Kidney epithelial cell (primary cell): ENCODE measurements at regions not wholly inside any gene's neighbourhood (a gene's known extent, or its start where the extent isn't known, plus 50 kb on each side); places are given as distances from the start of the nearest gene placed in this dataset.

Source experiments
- DNase-seq: peaks from one replicate; pipeline ENCODE4 v3.0.0-alpha.2; 2010; ENCODE audit warnings: low read depth
- H3K27me3 ChIP-seq: 2 replicates; pipeline ENCODE4 v1.6.0; 2011; ENCODE audit warnings: low read length; ENCODE audit not compliant: control insufficient read depth, insufficient read depth
- H3K36me3 ChIP-seq: 2 replicates; pipeline ENCODE4 v1.5.1; 2011; ENCODE audit warnings: low read length; ENCODE audit not compliant: control insufficient read depth, insufficient read depth
- H3K4me3 ChIP-seq: 2 replicates; pipeline ENCODE4 v1.5.1; 2011; ENCODE audit warnings: low read depth, mild to moderate bottlenecking, control low read depth, low read length
- TF ChIP-seq, protein P1 (sequence below): IDR thresholded peaks from 2 replicates; pipeline ENCODE4 v1.5.1; 2011; ENCODE audit warnings: mild to moderate bottlenecking, moderate library complexity, low read length, control low read depth, inconsistent platforms; ENCODE audit not compliant: insufficient read depth, poor library complexity, severe bottlenecking

DNA sequence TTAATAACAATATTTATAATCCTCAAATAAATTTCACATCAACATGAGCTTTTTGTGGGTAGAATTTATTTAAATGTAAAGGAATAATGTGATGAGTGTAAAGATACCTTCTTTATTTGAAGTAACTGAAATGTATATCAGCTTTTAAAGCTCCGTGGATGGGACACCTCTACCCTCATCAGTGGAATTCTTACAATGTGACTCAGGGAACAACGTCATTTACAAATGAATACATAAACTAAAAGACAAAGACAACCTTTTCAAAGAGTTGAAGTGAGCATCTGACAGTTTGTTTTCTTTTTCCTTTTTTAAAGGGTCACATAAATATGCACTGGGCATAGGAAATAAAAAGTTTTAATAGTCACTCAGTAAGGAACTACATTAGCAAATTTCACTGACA, 1127.0 kb upstream of the CRIM1 start:
- Histone ChIP-seq H3K36me3 (no peaks in the 10 kb centered on the region), H3K4me3 (no peak overlapping the region), H3K27me3 (no peaks in the 10 kb centered on the region)
- DNase-seq, result no peak
- TF ChIP-seq, protein P1, sequence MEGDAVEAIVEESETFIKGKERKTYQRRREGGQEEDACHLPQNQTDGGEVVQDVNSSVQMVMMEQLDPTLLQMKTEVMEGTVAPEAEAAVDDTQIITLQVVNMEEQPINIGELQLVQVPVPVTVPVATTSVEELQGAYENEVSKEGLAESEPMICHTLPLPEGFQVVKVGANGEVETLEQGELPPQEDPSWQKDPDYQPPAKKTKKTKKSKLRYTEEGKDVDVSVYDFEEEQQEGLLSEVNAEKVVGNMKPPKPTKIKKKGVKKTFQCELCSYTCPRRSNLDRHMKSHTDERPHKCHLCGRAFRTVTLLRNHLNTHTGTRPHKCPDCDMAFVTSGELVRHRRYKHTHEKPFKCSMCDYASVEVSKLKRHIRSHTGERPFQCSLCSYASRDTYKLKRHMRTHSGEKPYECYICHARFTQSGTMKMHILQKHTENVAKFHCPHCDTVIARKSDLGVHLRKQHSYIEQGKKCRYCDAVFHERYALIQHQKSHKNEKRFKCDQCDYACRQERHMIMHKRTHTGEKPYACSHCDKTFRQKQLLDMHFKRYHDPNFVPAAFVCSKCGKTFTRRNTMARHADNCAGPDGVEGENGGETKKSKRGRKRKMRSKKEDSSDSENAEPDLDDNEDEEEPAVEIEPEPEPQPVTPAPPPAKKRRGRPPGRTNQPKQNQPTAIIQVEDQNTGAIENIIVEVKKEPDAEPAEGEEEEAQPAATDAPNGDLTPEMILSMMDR, result no peak

DNA sequence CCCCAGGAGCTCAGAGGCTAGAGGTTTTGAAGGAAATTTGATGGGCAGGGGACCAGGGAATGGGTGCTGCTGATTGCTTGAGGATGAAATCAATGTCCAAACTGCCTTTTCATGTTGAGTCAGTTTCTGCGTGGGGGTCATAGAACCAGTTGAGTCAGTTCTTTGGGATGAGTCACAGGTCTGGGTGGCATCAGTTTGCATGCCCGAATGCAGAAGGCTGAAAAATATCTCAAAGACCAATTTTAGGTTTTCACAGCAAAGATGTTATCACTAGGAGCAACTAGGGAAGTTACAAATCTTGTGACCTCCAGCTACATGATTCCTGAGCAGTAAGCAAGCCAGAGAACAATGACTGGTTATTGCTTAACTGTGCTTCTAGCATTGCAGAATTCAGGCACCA, 1135.1 kb upstream of the CRIM1 start:
- Histone ChIP-seq H3K4me3 (no peak overlapping the region), H3K27me3 (no peaks in the 10 kb centered on the region), H3K36me3 (no peaks in the 10 kb centered on the region)
- DNase-seq, result peak; percentile 32
- TF ChIP-seq, protein P1, result no peak

DNA sequence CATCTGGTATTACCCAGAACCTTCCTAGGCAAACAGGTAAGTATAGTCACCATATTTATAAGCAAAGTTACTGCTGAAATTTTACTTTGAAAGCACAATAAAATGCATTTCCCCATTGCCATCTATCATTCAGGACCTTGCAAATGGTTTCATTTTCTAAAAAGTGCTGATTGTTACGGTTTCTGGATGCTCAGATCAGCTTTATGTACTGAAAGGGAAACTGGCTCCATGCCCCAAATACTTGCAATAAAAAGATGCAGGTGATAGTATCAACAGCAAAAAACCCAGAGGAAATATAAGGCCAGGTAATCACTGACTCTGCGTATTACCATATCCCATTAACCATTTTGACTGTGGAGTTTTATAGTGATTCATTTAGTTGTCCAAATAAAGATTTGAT, 1150.7 kb upstream of the CRIM1 start:
- no peak for DNase-seq
- TF ChIP-seq, protein P1, result no peak
- Histone ChIP-seq H3K4me3 (no peak overlapping the region), H3K27me3 (no peaks in the 10 kb centered on the region), H3K36me3 (no peaks in the 10 kb centered on the region)

DNA sequence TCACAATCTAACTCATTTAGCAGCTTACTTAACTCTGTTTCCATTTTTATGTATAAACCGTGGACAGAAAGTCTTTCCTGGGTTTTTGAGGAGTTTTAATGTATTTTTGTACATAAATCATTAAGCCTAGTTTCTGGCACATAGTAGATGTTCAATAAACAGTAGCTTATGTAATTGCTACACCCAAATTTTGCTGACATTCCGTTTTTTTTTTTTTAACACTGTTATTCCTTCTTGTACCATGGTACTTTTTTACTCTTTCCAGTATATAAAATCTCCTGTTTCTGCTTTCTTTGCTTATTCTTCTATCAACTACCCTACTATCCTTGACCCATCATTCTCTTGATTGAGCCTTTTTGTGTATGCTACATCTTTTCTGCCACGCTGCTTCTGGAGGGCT, 1151.3 kb upstream of the CRIM1 start:
- Histone ChIP-seq H3K4me3 (no peak overlapping the region), H3K36me3 (no peaks in the 10 kb centered on the region), H3K27me3 (no peaks in the 10 kb centered on the region)
- DNase-seq, result no peak
- TF ChIP-seq, protein P1, result no peak

DNA sequence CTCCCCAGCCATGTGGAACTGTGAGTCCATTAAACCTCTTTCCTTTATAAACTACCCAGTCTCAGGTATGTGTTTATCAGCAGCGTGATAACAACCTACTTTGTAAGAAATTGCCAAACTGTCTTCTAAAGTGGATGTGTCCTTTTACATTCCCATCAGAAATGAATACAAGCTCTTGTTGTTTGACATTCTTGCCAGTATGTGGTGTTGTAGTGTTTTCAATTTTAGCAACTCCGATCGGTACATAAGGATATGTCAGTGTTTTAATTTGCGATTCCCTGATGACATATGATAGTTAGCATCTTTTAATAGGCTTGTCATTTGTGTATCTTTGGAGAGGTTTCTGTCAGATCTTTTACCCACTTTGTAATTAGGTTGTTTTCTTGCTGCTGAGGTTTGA, 1156.3 kb upstream of the CRIM1 start:
- DNase-seq, result no peak
- H3K27me3 ChIP-seq, result no peaks in the 10 kb centered on the region
- H3K36me3 ChIP-seq, result no peaks in the 10 kb centered on the region
- TF ChIP-seq, protein P1, result no peak
- H3K4me3 ChIP-seq, result no peak overlapping the region

DNA sequence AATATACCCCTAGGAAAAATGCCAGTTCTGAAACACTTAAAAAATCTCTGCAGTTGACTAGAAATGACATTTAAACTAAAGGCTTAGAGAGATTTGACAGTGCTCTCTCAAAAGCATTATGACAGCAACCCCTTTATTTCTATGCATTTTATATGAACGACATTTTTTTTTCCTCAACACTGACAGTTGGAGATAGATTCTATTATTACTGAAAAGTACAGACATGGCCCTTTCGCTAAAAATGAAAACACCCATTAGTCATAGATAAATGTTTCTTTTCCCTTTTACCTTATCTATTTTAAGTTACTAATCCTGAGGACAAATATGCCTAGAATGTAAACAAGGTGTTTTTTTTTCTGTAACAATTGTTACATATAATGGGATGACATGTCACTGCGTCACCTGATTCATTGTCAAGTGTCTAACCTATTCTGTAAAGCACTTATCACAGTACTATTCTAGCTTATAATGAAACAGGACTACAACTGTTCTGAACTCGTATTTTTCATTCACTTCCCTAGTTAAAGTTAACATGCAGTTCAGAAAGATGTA, 1169.6 kb upstream of the CRIM1 start:
- DNase-seq, result no peak
- no peaks in the 10 kb centered on the region for H3K27me3 ChIP-seq
- H3K36me3 ChIP-seq, result no peaks in the 10 kb centered on the region
- H3K4me3 ChIP-seq, result no peak overlapping the region
- TF ChIP-seq, protein P1, result no peak
